DMS79 treated with DMSO at 0.1 percent for 48 hours (cell line): ENCODE measurements at regions not wholly inside any gene's neighbourhood (a gene's known extent, or its start where the extent isn't known, plus 50 kb on each side); places are given as distances from the start of the nearest gene placed in this dataset.

Experiments used
- DNase-seq: peaks from one replicate; lab custom pipeline; 2025; lab: John Stamatoyannopoulos, UW

- DNase-seq, result no peak
These were observed 215.8 kb upstream of the CDYL start for GRCh38 chr6:4560221-4561077.

DNA sequence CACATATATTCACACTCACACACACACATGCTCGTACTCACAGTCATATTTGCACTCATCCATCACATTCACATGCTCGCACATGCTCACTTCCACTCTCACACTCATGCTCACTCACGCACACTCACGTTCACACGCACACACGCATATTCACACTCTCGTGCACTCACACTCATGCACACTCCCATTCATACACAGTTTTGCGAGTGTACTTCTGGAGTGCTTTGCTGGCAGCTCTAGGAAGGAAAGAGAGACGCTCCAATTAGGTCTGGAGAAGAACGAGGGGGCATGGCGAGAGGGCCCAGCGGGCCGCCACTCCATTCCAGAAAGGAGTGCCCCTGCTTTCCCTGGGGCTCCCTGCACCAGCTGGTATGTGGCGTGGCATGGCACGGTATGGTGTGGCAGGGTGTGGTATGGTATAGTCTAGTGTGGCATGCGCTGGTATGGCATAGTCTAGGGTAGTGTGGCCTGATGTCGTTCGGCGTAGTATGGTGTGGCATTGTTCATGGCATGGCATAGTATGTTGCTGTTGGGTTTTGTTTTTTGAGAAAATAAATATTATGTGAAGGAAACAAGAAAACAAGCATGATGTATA lies 216.8 kb upstream of the CDYL start:
- DNase-seq, result no peak

- no peak for DNase-seq
These were observed 221.6 kb upstream of the CDYL start for GRCh38 chr6:4554645-4555044.

DNA sequence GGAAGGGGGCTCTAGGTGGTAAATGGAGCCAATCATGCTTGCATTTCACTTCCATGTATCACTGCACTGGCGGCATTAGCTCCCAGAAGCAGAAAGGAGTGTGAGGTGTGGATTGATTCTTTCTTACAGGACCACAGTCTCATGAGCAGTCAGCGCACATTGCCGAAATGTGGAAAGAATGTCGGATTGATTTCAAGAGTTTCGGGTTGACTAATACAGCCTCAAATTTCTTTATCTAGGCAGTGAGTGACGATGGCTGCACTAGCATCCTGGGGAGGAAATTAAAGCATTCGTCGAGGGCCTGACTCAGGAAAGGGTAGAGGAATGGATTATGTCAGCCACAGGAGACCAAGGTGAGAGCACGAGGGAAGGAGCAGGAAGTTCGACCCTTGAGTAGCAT lies 222.8 kb upstream of the CDYL start:
- no peak for DNase-seq

GRCh38 chr6:4550227-4550597 lies 226.0 kb upstream of the CDYL start:
- no peak for DNase-seq

GRCh38 chr6:4549556-4550226 lies 226.5 kb upstream of the CDYL start:
- no peak for DNase-seq

DNA sequence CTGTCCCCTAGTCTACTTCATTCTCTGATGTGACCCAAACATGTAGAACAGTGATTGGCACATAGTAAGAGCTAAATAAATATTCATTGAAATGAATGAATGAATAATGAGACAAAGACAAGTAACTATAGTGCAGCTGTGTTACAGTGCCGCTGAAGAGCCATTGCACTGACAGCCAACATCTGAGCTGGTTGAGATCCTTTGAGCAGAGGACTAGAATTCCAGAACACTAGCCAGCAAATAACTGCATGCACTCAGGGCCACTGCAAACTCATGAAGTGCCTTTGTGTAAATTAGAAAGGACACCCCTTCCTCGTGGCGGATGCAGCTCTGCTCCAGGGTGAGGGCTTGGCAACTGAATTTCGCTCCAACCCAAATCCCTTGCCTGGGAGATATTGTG lies 230.3 kb upstream of the CDYL start:
- no peak for DNase-seq

GRCh38 chr6:4543596-4543995 lies 232.6 kb upstream of the CDYL start:
- no peak for DNase-seq

DNA sequence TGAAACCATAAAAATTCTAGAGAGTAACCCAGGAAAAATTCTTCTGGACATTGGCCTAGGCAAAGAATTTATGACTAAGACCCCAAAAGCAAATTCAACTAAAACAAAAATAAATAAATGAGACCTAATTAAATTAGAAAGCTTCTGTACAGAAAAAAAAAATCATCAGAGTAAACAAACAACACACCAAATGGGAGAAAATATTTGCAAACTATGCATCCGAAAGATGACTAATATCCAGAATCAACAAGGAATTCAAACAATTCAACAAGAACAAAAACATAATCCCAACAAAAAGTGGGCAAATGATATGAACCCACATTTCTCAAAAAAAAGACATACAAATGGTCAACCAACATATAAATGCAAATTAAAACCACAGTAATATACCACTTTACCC lies 242.6 kb upstream of the CDYL start:
- DNase-seq, result no peak

GRCh38 chr6:4531406-4531805 lies 244.8 kb upstream of the CDYL start:
- no peak for DNase-seq

GRCh38 chr6:4522453-4522852 lies 253.8 kb upstream of the CDYL start:
- no peak for DNase-seq

DNA sequence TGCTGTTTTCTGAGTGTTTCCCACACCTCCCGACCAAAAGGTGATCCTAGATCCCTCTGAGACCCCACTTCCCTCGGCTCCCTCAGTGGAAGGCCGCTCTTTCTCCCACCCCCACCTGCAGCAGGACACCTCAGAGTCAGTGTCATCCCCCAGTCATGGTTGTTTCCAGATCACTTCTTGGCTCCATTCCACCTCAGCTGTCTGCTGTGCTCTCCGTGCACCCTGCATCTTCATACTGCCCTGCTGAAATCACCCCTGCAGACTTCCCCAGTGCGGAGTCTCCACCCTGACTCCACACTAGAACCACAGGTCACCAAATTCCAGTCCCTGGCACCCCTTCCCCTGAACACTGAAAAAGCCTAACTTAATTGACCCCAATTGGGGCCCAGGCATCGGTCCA lies 255.1 kb upstream of the CDYL start:
- DNase-seq, result no peak

DNA sequence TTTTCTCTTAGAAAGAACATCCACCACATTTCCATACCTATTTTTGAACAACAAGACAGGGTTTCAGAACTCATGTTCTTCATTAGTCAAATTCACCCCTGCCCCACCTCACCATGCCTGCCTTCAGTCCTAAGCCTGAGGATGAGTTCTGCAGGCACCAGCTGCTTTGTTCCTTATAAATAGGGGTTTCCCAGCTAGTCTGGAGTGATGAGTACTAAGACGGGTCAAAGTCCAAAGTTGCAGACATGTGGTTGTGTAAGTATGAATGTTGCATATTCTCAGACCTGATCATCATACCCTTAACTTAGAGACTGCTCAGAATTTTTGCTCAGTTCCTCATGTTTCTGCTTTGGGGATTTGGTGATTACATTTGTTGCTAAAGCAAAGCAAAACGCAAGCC lies 257.7 kb upstream of the CDYL start:
- no peak for DNase-seq

DNA sequence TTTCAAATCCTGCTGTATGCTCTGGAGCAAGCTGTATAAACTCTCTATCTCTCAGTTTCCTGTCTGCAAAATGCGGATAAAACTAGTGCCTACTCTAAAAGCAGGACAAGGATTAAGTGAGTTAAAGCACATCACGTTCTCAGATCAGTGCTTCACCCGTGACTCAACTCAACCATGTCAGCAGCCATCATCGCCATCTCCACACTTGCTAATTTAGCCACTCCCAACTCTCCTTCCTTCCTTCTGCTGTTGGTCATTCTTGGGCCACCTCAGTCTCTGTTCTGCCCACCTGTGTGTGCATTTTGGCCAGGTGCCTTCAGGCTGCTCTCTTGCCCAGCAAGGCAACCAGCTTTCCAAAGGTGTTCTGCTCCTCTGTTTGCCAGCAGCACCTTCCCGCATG lies 260.0 kb upstream of the CDYL start:
- DNase-seq, result no peak

DNA sequence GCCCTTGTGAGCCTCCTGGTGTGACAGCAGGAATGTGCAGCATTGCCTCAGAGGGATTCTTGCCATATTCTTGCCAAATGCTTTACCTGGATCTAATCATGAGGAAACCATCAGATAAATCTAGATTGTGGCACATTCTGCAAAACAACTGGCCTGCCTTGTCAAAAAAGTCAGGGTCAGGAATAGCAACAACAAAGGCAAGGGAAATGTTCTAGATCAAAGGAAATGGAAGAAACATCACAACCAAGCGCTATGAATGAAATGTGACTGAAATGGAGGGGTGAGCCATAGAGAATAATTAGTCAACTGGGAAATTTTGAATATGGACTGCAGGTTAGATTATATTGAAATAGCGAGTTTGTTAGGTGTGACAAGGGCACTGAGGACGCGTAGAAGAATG lies 262.6 kb upstream of the CDYL start:
- DNase-seq, result no peak

GRCh38 chr6:4512051-4512471 lies 264.1 kb upstream of the CDYL start:
- no peak for DNase-seq

GRCh38 chr6:4511641-4512020 lies 264.6 kb upstream of the CDYL start:
- no peak for DNase-seq

DNA sequence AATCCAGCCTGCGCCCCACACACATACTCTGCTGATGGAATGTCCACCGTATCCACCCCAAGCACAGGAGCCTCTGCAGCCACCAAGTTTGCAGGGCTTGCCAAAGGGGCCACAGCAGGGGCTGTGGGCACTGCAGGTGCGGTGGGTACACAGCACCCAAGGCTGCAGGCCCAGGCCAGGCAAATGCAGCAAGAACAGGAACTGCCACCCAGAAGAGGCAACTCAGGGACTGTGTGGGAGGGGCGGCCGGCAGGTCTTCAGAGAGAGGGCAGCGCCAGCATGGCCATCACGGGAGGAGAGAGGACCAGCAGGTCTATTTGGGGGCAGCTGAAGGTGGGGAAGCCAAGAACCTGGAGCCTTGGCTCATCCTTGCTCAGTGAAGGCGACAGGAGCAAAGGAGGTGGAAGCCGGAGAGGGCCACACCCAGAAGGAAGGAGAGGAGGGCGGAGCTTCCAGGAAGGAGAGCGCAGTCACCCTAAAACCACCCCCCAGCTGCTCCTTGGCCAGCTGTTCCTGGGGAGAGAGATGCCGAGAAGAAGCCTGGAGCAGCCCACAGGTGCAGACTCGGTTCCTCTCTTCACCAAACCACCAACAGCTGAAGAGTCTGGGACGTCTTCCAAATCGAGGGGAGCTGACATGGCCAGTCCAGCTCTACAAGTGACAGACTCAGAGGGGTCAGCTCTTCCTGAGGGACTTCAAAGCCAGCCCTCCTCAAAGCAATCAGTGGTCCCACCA lies 265.1 kb upstream of the CDYL start:
- no peak for DNase-seq

GRCh38 chr6:4510317-4510716 lies 265.9 kb upstream of the CDYL start:
- no peak for DNase-seq

GRCh38 chr6:4509506-4509905 lies 266.7 kb upstream of the CDYL start:
- no peak for DNase-seq

DNA sequence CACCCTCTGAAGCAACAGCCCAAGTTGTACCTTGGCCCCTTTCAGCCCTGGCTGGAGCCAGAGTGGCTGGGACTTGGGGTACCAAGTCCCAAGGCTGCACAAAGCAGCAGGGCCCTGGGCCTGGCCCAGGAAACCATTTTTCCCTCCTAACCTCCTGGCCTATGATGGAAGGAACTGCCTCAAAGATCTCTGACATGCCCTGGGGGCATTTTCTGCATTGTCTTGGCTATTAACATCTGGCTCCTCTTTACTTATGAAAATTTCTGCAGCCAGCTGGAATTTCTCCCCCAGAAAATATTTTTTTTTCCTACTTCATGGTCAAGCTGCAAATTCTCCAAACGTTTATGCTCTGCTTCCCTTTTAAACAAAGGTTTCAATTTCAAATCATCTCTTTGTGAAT lies 269.4 kb upstream of the CDYL start:
- no peak for DNase-seq

GRCh38 chr6:4506223-4506622 lies 270.0 kb upstream of the CDYL start:
- no peak for DNase-seq

GRCh38 chr6:4504700-4505099 lies 271.5 kb upstream of the CDYL start:
- no peak for DNase-seq
